NCI-H2196 (cell line): ENCODE measurements at regions not wholly inside any gene's neighbourhood (a gene's known extent, or its start where the extent isn't known, plus 50 kb on each side); places are given as distances from the start of the nearest gene placed in this dataset.

Experiments used
- DNase-seq: peaks from one replicate; lab custom pipeline; 2025; ENCODE audit not compliant: unreplicated experiment; lab: John Stamatoyannopoulos, UW

DNA sequence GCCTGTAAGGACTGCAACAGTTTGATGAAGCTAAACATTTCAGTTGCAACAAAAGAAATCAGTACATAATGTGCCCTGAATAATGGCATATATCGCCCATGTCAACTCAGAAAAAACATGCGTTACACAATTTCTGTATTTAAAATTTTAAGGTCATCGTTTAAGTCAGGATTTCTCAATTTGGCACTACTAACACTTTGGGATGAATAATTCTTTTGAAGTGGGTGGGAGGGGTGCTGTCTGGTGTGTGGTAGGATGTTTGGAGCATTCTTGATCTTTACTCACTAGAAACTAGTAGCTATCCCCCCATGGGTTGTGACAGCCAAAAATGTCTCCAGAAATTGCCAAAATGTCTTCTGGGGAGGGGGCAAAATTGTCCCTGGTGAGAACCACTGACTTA is 50.7 kb upstream of the CNTNAP4 start:
- no peak for DNase-seq
